GM13976 (cell line): ENCODE measurements at regions not wholly inside any gene's neighbourhood (a gene's known extent, or its start where the extent isn't known, plus 50 kb on each side); places are given as distances from the start of the nearest gene placed in this dataset.

Experiments
- DNase-seq: peaks from one replicate; pipeline ENCODE4 v3.0.0; 2012; ENCODE audit warnings: low spot score
- CTCF ChIP-seq: IDR thresholded peaks from 2 replicates; pipeline ENCODE4 v1.5.1; 2012; ENCODE audit warnings: borderline replicate concordance, mild to moderate bottlenecking; ENCODE audit not compliant: insufficient read depth; ENCODE audit errors: extremely low read depth, missing control alignments, control extremely low read depth
- in situ Hi-C: fragments of 300-500 bp; cut with MboI; formaldehyde crosslinking; loops from one replicate; pipeline ENCODE4 v1.12.0; 2022; ENCODE audit warnings: low sequenced_read_pairs, mixed read lengths, inconsistent platforms; ENCODE audit not compliant: unreplicated experiment

DNA sequence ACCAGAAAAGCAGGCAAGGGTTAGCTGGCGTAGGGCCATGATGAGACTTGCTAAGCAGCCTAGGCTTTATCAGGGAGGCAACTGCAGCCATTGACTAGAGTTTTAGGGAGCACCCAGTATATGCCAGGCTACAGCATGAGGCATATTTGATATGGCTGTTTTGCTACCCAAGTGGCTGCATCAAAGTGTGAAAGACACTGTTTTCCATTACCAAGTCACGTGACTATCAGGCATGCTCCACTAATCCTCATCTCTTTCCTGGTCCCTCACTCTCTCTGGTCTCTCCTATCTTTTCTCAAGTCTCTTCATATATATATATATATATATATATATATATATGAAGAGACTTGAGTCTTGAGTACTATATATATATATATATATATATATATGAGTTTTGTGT, 206.7 kb upstream of the POU3F1 start:
- in situ Hi-C loops = no loop called here
- TF ChIP-seq CTCF = no peak
- no peak for DNase-seq

DNA sequence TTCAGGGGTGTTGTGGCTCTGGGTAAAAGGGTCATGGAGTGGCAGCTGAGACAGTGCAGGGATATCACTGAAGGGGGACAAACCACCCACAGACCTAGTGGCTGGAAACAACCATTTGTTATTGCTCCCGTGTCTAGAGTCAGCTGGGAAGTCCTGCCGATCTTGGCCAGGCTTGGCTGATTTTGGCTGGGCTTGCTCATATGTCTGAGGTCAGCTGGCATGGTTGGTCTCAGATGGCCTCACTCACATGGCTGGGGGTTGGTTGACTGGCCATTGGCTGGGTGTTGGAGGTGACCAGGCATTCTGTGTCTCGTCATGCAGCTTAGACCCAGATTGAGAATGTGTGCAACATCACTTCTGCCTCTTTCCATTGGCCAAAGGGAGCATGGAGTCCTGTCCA, 203.8 kb upstream of the POU3F1 start:
- in situ Hi-C loops = no loop called here
- TF ChIP-seq CTCF = no peak
- no peak for DNase-seq

- no peak for DNase-seq
- no peak for TF ChIP-seq CTCF
- in situ Hi-C loops = no loop called here
These were observed 202.4 kb upstream of the POU3F1 start for GRCh38 chr1:38249001-38249400.

GRCh38 chr1:38246955-38247952, 200.7 kb upstream of the POU3F1 start:
- TF ChIP-seq CTCF = no peak
- in situ Hi-C loops = no loop called here
- DNase-seq = no peak

DNA sequence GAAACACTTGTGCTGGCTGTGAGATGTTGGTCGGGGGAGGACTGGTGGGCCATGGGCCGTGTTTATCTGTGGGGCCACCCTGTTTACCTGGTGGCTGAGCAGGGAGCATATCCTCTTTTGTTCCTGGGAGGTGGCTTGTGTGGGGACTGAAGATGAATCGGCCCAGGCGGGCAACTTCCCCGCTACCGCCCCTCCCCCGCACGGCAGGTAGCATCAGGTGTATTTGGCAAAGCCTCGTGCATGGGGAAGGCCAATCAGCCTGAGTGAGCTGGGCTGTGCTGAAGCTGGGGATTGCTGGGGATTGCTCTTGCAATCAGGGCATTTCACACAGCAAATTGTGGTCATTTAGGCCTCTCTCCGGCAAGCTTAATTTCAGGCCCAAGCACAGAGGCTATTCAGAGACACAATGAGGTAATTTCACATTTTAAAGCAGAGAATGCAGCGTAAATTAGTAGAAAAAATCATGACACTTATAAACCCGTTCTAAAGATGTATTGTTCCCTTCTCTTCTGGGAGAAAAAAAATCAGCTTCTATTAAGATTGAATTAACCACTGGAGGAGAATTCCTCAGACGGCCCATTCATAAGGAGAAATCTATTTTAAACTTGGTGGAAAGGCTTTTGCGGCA, 197.7 kb upstream of the POU3F1 start:
- no peak for TF ChIP-seq CTCF
- DNase-seq = no peak
- in situ Hi-C loops = no loop called here

- TF ChIP-seq CTCF = no peak
- in situ Hi-C loops = no loop called here
- DNase-seq = no peak
These were observed 196.5 kb upstream of the POU3F1 start for GRCh38 chr1:38243106-38243505.
